Caco-2 (cell line): ENCODE measurements at regions not wholly inside any gene's neighbourhood (a gene's known extent, or its start where the extent isn't known, plus 50 kb on each side); places are given as distances from the start of the nearest gene placed in this dataset.

Source experiments
- BruUV-seq: library from RNA; stranded (reverse); fragments of 400-500 nt; replicated peaks from 2 replicates; lab custom pipeline; 2021; lab: Mats Ljungman, UMichigan
- CTCF ChIA-PET: fragments of 300-600 bp; sonication (Branson Sonifier 250); formaldehyde crosslinking; loops from one replicate; lab custom pipeline; 2022; ENCODE audit warnings: antibody characterized with exemption; lab: Charles Lee
- POLR2A ChIA-PET: fragments of 300-600 bp; sonication (Branson Sonifier 250); formaldehyde crosslinking; loops from one replicate; lab custom pipeline; 2022; ENCODE audit warnings: antibody characterized with exemption; lab: Charles Lee
- DNase-seq, 2 experiments: peaks; one replicate each; pipeline versions ENCODE4 v3.0.0 to v3.0.0-alpha.2; 2020 to 2022
- H3K27me3 ChIP-seq: replicated peaks from 2 replicates; pipeline ENCODE4 v1.6.0; 2011; ENCODE audit warnings: low read length; ENCODE audit not compliant: control insufficient read depth, insufficient read depth
- H3K36me3 ChIP-seq: 2 replicates; pipeline ENCODE4 v1.5.1; 2011; ENCODE audit warnings: low read length; ENCODE audit not compliant: control insufficient read depth, insufficient read depth
- H3K4me1 ChIP-seq: fragments of 250-450 bp; sonication (Bioruptor Pico); 2 replicates; pipeline ENCODE4 v1.5.1; 2020; ENCODE audit warnings: mild to moderate bottlenecking
- H3K4me3 ChIP-seq: 2 replicates; pipeline ENCODE4 v1.5.1; 2011; ENCODE audit warnings: low read depth, mild to moderate bottlenecking, control low read depth, low read length
- H3K9me3 ChIP-seq: fragments of 250-450 bp; sonication (Bioruptor Pico); 2 replicates; pipeline ENCODE4 v1.5.1; 2020; ENCODE audit warnings: mild to moderate bottlenecking, moderate library complexity
- H3K27ac Mint-ChIP-seq: one replicate; pipeline ENCODE4 v1.8.0; 2022; ENCODE audit warnings: mixed read lengths; ENCODE audit not compliant: unreplicated experiment
- H3K27me3 Mint-ChIP-seq: one replicate; pipeline ENCODE4 v1.8.0; 2022; ENCODE audit warnings: mixed read lengths; ENCODE audit not compliant: insufficient read depth, unreplicated experiment
- H3K36me3 Mint-ChIP-seq: one replicate; pipeline ENCODE4 v1.8.0; 2022; ENCODE audit warnings: mild to moderate bottlenecking, mixed read lengths; ENCODE audit not compliant: insufficient read depth, unreplicated experiment
- H3K4me1 Mint-ChIP-seq: one replicate; pipeline ENCODE4 v1.8.0; 2022; ENCODE audit warnings: low read depth, mixed read lengths; ENCODE audit not compliant: unreplicated experiment
- H3K4me3 Mint-ChIP-seq: one replicate; pipeline ENCODE4 v1.8.0; 2022; ENCODE audit warnings: mild to moderate bottlenecking, moderate library complexity, mixed read lengths; ENCODE audit not compliant: unreplicated experiment
- H3K9me3 Mint-ChIP-seq: one replicate; pipeline ENCODE4 v1.8.0; 2022; ENCODE audit warnings: mixed read lengths; ENCODE audit not compliant: unreplicated experiment
- intact Hi-C: fragments of 100-400 bp; cut with micrococcal nuclease; formaldehyde crosslinking; loops from one replicate; pipeline ENCODE4 v1.10.0; 2022; ENCODE audit not compliant: unreplicated experiment
- TF ChIP-seq, protein P1 (sequence below), 2 experiments: fragments of 200-600 bp in 1 of 2; IDR thresholded peaks; 1 replicate in 1 of 2; 2 replicates in 1 of 2; pipeline versions ENCODE4 v1.5.1 to v1.8.0; 2011 to 2022; ENCODE audit warnings: antibody characterized with exemption in 1 of 2, control low read depth in 1 of 2, inconsistent platforms in 1 of 2, low read depth in 1 of 2, low read length in 1 of 2, mild to moderate bottlenecking in 1 of 2, moderate library complexity in 1 of 2; ENCODE audit not compliant: insufficient read depth in 1 of 2, severe bottlenecking in 1 of 2, unreplicated experiment in 1 of 2

DNA sequence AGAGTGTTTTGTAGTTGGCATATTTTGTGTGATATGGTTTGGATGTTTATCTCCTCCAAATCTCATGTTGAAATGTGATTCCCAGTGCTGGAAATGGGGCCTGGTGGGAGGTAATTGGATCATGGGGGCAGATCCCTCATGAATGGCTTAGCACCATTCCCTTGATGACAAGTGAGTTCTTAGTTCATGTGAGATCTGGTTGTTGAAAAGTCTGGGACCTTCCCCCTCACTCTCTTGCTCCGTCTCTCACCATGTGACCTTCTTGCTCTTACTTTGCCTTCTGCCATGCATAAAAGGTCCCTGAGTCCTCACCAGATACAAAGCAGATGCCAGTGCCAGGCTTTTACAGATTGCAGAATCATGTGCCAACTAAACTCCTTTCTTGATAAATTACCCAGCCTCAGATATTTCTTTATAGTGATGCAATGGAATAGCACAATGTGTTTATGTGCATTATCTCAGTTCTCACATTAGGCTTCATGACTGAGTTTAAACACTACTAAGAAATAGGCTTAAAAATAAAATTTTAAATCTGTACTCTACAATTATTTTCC lies 1348.8 kb downstream of the STIM2 start:
- Histone ChIP-seq H3K4me3 (no peak overlapping the region), H3K4me1 (no peaks in the 10 kb centered on the region), H3K36me3 (no peaks in the 10 kb centered on the region), H3K9me3 (no peaks in the 10 kb centered on the region), H3K27me3 (no peaks in the 10 kb centered on the region)
- no peaks in the 10 kb centered on the region for H3K27me3 Mint-ChIP-seq
- H3K36me3 Mint-ChIP-seq = no peaks in the 10 kb centered on the region
- no peaks in the 10 kb centered on the region for H3K9me3 Mint-ChIP-seq
- TF ChIP-seq, protein P1, sequence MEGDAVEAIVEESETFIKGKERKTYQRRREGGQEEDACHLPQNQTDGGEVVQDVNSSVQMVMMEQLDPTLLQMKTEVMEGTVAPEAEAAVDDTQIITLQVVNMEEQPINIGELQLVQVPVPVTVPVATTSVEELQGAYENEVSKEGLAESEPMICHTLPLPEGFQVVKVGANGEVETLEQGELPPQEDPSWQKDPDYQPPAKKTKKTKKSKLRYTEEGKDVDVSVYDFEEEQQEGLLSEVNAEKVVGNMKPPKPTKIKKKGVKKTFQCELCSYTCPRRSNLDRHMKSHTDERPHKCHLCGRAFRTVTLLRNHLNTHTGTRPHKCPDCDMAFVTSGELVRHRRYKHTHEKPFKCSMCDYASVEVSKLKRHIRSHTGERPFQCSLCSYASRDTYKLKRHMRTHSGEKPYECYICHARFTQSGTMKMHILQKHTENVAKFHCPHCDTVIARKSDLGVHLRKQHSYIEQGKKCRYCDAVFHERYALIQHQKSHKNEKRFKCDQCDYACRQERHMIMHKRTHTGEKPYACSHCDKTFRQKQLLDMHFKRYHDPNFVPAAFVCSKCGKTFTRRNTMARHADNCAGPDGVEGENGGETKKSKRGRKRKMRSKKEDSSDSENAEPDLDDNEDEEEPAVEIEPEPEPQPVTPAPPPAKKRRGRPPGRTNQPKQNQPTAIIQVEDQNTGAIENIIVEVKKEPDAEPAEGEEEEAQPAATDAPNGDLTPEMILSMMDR (IDR thresholded peaks at IDR 0.05; ENCODE audit: insufficient read depth in 1 of 2, low read depth in 1 of 2, low read length in 1 of 2, severe bottlenecking in 1 of 2, unreplicated experiment in 1 of 2) = no peak
- no peak for DNase-seq
- ChIA-PET CTCF (no interaction called here), POLR2A (no interaction called here)
- no peaks in the 10 kb centered on the region for H3K4me1 Mint-ChIP-seq
- intact Hi-C loops = no loop called here
- H3K27ac Mint-ChIP-seq = no peak overlapping the region
- H3K4me3 Mint-ChIP-seq = no peak overlapping the region
- BruUV-seq = no TSS peak

GRCh38 chr4:28211676-28212470 lies 1351.2 kb downstream of the STIM2 start:
- POLR2A ChIA-PET = no interaction called here
- no peak overlapping the region for H3K27ac Mint-ChIP-seq

DNA sequence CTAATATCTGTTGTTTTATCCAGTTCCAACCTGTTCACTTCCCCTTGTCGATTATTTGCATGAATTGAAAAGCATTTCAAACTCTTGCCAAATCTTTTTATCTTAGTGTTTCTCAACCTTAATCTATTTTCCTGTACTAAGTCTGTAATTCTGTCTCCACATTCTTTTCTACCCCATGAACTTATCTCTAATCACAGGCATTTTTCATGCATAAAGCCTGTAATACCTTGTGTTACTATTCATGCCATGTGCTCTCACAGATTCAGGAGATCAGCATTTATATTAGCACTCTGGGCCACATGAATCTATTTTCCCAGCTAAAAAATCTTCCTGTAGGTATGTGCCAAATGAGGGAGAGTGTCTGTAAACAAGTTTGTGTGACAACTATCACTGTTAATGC lies 1360.9 kb downstream of the STIM2 start:
- Histone ChIP-seq H3K9me3 (no peaks in the 10 kb centered on the region), H3K4me3 (no peak overlapping the region), H3K27me3 (no peaks in the 10 kb centered on the region), H3K36me3 (no peaks in the 10 kb centered on the region), H3K4me1 (peaks cover 7% of the 10 kb centered on the region; the same call in 1 of the 2 replicates)
- Mint-ChIP-seq H3K4me3 (no peak overlapping the region), H3K27ac (no peak overlapping the region), H3K4me1 (no peaks in the 10 kb centered on the region), H3K27me3 (no peaks in the 10 kb centered on the region), H3K36me3 (no peaks in the 10 kb centered on the region), H3K9me3 (no peaks in the 10 kb centered on the region)
- TF ChIP-seq, protein P1 (IDR thresholded peaks at IDR 0.05; ENCODE audit: insufficient read depth in 1 of 2, low read depth in 1 of 2, low read length in 1 of 2, severe bottlenecking in 1 of 2, unreplicated experiment in 1 of 2) = no peak
- intact Hi-C loops = loop anchor here (10.0 kb wide), 1 partner anchor 343 kb away; no protein-coding TSS in a partner anchor
- CTCF ChIA-PET = no interaction called here
- DNase-seq = no peak
- BruUV-seq = no TSS peak
- POLR2A ChIA-PET = no interaction called here

More at GRCh38 chr4:28211676-28212470, 1351.2 kb downstream of the STIM2 start:
- Histone ChIP-seq H3K36me3 (no peaks in the 10 kb centered on the region), H3K4me3 (no peak overlapping the region), H3K27me3 (no peaks in the 10 kb centered on the region), H3K9me3 (no peaks in the 10 kb centered on the region), H3K4me1 (no peaks in the 10 kb centered on the region)
- Mint-ChIP-seq H3K4me1 (no peaks in the 10 kb centered on the region), H3K36me3 (no peaks in the 10 kb centered on the region), H3K27me3 (no peaks in the 10 kb centered on the region), H3K9me3 (no peaks in the 10 kb centered on the region), H3K4me3 (no peak overlapping the region)
- TF ChIP-seq, protein P1 (IDR thresholded peaks at IDR 0.05; ENCODE audit: insufficient read depth in 1 of 2, low read depth in 1 of 2, low read length in 1 of 2, severe bottlenecking in 1 of 2, unreplicated experiment in 1 of 2) = no peak
- no peak for DNase-seq
- intact Hi-C loops = no loop called here
- BruUV-seq = no TSS peak
- CTCF ChIA-PET = no interaction called here
